GM18508 (cell line): ENCODE measurements at regions not wholly inside any gene's neighbourhood (a gene's known extent, or its start where the extent isn't known, plus 50 kb on each side); places are given as distances from the start of the nearest gene placed in this dataset.
"Not testable (repeated sequence)": the region's sequence is repeated elsewhere in the genome, so short reads cannot be mapped to it uniquely, and the experiment has no call there.

Experiments used
- ATAC-seq: cut with Tn5 transposase; IDR thresholded peaks from one replicate; pipeline ENCODE4 v1.9.1; 2021; ENCODE audit warnings: moderate number of reproducible peaks; ENCODE audit not compliant: insufficient read depth, unreplicated experiment

DNA sequence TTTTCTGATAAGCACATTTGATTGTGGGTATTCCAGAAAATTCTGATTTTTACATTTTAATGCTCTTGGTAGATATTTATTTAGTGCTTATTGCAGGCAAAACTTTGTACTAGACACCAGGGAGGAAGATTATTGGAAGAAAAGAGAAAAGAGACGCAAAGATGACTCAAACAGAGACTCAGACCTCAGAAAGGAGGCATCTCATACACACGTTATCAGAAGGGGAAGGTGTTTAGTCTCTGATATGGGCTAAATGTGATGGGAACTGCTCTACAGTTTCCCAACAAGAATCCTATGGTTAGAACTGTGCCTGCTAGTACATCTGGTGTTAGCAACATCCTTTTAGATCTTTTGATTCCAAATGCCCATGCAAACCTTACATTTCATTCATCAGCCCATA, 245.6 kb downstream of the KLF5 start:
- no peak for ATAC-seq

DNA sequence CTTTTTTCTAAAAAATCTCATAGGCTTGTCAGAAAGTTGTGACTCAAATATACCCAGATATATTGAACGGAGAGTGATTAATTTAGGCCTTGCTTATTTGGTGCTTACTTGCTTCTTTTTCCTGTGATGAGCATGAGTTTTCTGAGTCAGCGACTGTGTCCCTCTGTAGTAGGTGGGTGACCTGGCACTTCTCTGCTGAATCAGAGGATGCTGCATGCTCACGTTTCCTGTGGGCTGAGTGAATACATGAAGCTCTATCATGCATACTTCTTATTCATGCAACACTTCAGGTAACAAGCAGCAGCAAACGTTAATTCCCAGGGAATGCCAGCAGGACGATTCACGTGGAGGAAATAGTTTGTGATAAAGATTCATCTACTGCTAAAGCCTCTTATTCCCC, 245.0 kb downstream of the KLF5 start:
- no peak for ATAC-seq

DNA sequence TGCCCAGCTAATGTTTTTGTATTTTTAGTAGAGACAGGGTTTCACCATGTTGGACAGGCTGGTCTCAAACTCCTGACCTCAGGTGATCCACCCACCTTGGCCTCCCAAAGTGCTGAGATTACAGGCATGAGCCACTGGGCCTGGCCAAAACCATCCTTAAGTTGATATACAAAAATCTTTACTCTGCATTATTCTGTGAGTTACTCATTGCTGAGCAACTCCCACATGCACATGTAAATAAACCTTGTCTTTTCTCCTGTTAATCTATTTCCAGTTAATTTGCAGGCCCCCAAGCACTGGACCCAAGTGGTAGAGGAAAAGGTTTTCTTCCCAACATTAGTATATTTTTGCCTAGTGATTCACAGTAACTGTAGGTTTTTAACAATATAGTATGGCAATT, 242.8 kb downstream of the KLF5 start:
- not testable (repeated sequence) for ATAC-seq

DNA sequence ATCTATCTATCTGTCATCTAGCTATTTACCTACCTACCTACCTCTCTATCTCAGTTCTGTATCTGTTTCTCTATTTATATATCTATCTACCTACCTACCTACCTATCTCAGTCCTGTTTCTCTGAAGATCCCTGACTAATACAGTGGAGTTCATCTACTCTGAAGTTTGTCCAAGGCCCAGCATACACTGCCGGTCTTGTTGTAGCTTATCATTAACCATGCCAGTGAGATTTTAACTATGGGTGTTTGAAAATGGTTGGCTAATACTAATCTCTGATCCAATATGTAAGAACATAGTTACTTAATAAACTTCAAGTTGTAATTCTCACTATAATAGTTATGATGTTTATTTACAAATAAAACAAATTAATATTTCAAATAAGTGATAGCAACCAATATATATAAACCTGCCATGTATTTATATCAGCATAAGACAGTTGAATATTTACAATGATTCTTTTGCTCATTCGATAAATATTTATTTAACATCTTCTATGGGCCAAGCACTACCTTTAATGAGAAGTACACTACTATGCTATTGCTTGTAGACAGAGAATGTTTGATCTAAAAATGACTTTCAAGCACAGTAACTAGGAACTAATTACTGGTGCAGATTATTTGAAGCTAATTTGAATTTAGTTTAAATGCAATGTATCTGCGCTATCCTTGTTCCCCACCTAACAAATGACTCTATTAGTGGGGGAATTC, 242.1 kb downstream of the KLF5 start:
- no peak for ATAC-seq

DNA sequence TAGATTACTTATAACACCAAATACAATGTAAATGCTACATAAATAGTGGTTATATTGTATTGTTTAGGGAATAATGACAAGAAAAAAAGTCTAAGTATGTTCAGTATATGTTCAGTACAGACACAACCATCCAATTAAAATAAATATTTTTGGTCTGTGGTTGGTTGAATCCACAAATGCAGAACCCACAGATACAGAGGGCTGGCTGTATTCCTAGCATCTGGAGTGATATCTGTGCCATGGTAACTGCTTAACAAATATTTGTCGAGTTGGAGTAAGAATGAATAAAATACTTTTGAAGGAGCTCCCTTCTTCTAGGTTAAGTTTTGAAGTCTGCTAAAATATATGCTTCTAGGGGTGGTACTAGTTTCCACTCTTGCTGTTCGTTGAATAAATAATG, 241.0 kb downstream of the KLF5 start:
- ATAC-seq = no peak

DNA sequence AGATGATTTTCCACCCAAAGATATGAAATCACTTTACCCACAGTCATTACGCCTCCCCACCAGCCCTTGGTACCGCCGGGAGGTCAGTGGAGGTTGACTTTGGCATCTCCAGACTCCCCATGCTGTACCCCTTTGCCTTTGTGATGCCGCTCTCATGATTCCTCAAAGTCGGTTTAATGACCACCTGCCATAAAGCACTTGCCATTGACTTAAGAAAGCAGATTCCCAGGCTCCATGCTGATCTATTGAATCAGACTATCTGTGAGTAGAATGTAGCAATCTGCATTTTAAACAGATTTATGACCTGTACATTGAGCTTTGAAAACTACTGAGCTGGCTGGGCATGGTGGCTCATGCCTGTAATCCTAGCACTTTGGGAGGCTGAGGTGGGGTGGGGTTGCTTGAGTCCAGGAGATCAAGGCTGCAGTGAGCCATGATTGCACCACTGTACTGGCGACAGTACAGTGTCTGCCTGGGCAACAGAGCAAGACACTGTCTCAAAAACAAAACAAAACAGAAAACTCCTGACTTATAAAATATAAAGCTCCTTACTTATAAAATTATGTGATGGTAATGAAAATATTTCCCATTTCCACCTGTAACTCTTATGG, 235.2 kb downstream of the KLF5 start:
- ATAC-seq = no peak

DNA sequence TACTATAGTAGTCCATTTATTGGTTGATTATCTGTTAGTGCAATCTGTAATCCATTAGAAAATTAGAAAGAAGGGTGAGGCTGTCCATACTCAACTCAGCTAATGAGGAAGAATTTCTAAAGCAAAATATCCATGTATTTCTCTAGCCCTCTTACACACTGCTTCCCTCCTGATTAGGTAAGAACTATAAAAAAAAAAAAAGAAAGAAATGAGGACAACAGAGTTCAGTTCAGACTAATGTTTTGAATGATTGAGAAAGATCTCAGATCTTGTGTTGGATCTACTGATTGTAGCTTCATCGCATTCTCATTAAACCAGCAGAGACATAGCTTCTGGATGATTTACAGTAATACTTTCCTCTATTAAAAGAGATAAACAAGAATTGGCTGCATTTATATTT, 233.3 kb downstream of the KLF5 start:
- no peak for ATAC-seq

DNA sequence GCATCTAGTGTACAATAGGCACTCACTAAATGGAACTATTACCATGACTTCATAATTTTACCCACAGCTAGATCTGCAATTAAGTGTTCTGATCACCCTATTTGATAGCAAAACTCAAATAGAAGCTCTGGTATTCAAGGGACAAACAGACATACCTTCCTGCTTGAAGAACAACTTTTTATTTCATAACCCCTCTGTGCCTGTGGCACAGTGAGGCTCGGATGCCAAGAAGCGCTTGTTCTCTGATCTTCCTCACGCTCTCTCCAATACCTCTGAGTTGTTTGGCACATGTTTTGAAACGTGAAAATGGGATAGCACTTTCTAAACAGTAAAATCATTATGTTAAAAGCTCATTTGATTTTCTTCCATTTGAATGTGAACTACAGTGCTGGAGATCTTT, 232.0 kb downstream of the KLF5 start:
- ATAC-seq = no peak

DNA sequence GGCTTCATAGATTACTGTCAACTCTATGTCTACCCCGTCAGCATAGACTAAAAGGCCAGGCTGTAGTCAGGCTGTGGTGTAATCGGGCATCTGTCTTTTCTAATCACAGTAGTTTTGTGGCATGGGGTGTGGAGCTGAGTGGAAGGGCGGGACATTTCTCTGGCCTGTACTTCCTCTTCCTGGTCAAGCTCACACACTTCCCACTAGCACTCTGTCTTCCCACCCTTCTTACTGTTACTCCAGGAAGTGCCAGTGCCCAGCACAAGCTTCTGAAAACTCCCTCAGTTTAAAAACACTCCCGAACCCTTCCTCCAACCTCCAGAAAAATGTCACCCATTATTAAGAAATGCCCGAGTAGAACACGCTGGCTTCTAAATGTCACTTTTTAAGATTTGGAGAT, 229.8 kb downstream of the KLF5 start:
- no peak for ATAC-seq

DNA sequence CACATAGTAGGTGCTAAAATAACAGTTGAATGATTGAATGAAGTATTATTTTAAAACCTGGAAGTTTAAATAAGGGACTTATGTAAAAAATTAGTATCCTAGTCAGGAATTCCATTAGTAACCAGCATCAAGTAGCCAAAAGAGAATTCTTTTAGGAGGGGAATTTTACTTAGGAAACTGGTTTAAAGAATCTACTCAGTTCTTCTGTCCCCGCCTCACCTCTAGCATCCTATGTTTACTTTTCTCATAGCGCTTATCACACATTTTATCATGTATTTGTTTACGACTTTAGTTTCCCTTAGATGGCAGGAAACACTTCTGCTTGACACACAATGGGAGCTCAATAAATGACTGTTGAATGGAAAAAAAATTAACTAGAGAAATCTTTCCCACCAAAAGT, 229.0 kb downstream of the KLF5 start:
- no peak for ATAC-seq

DNA sequence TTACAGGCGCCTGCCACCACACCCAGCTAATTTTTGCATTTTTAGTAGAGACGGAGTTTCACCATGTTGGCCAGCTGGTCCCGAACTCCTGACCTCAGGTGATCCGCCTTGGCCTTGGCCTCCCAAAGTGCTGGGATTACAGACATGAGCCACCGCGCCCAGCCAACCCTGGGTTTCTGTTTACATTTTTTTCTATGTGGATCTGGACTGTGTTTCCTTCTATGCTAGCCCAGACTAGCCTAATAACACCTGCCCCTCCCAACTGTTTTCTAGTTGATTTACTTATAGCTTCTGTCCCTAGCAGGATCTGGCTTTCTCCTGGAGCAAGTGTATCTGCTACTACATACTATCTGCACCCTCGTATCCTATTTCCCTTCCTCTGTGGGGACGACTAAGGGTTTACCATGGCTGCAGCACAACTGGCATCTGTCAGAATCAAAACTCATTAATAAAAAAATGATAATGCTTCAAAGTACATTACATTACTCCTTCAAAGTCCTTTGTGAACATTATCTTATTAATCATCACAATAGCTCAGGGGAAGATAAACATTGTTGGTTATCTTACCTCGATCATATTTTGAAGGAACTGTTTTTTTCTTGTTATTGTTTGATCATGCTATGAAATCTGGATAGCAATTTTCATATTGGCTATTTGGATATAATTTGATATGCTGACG, 228.3 kb downstream of the KLF5 start:
- ATAC-seq = no peak

DNA sequence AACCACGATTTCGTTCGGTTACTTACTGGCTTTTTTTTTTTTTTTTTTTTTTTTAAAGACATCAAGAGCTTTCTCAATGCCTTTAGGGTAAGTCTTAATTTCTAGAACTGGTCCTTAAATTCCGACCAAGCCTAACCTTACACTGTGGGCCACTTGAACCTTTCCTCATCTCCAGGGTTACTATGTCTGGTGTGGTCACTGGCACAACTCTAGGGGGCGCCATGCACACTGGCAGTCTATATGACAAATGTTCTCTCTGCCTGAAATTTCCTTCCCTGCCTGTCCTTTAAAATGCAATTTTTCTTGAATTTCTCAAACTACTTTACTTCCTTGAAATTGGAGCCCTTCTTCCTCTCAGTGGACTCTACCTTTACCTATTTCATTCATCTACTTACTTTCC, 227.4 kb downstream of the KLF5 start:
- no peak for ATAC-seq

DNA sequence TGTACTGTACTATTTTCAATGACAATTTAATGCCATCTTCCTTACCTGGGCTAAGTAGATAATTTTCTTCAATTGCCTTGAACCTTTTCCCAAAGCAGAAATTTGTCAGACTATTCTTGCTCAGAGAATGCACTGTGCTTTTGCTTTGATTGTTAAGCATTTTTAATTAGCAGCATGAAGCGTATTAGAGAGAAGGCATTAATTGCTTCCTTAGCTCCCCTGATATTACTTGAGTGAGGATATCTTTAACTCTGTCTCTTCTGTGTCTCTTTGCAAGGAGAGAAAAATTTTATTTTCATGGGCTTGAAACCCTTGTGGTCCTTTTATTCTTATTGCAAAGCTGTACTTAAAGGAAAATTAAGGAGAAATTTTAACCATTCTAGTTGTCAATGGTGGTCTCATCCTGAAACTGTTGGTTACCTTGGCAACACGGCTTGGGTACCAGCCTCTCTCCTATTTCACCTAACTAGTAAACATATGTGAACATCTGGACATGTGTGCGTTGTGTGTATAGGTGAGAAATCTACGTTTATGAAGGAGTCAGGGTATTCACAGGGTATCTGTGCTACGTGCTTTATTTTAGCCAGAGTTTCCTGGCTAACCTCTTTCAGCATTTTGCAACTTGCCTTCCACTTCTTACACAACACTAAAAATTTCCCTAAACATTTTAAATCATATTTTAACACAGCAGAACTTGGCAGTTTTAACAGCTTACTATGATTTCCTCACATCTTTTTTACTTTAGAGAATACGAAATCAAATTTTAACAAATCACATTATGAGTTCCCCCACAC, 225.5 kb downstream of the KLF5 start:
- no peak for ATAC-seq

DNA sequence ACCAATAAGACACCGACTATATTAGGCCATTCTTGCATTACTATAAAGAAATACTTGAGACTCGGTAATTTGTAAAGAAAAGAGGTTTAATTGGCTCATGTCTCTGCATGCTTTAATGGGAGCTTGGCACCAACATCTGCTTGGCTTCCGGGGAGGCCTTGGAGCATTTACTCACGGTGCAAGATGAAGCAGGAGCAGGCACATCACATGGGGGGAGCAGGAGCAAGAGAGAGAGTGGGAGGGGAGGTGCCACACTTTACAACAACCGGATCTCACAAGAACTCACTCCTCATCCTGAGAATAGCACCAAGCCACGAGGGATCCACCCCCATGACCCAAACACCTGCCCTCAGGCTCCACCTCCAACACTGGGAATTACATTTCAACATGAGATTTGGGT, 224.8 kb downstream of the KLF5 start:
- no peak for ATAC-seq

DNA sequence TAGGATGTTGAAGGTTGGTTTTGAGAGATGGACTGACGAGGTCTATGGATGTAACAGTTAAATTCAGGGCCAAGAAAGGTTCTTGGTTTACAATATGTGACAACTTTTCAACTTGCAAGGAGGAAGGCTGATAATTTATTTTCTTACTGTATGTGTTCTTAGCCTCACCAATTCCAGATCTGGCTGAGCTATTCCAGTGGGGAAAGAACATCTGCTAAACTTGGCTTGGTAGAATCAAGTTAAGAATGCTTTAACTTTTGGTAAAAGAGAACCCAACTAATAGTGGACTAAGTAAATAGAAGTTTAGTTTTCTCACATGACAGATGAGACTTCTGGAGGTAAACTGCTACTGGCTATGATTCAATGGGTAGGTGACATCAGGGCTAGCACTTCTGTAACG, 222.9 kb downstream of the KLF5 start:
- no peak for ATAC-seq

DNA sequence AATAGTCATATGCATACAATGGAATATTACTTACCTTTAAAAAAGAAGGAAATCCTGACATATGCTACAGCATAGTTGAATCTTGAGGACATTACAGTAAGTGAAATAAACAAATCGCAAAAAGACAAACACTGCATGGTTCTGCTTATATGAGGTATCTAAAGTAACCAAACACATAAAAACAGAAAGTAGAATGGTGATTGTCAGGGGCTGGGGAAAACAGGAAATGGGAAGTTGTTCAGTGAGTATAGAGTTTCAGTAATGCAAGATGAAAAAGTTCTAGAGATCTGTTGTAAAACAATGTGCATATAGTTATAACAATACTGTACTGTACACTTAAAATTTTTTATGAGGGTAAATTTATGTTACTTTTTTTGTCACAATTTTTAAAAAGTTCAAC, 219.4 kb downstream of the KLF5 start:
- ATAC-seq = no peak

DNA sequence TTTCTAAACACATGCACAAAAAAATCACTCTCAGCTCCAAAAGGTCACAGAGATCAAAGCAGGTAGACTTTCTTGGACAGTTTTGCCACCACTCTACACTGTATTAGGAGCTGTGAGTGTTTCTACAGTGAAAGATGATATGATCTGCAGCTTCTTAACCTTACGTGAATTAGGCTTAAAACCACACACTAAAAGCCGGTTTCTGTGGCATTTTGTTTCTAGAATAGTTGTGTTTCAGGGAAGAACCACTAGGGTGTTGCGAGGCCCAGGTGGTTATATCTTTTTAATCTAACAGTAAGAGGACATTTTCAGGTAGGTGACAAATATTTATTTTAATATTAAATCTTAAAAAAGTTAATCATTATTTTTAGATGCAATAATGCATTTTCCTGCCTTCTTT, 216.4 kb downstream of the KLF5 start:
- ATAC-seq = no peak

DNA sequence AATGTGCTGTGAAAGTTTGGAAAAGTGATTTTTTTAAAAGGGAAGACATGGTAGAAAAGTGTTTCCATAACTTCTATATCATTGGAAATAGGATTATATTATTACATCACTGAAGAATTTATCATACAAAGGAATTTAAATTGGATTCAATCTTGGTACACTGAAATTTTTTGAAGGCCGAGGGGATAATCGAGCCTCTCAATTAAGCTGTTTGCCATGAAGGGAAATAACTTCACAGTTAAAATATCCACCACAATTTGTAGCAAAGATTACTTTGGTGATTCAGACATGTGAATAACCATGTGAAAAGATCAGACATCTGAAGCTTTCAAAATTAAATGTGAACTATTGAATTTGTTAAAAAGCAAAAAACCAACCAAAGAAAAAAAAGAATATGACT, 215.3 kb downstream of the KLF5 start:
- no peak for ATAC-seq

DNA sequence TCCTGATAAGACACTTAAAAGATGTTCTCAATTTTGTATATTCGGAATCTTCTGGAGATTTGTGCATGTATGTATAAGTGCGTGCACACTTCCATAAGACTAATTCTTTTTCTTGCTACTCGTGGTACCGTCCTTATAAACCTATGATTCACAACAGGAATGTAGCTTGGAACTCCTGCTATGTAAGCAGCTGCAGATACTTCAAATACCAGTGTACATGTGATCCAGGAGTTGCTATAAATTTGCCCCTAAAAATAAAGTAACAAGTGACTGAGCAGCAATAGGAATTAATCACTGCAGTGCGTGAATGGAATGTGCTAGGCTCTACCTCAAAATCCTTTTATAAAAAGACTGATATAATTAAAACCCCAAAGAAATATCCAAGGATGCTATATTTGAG, 214.9 kb downstream of the KLF5 start:
- no peak for ATAC-seq

DNA sequence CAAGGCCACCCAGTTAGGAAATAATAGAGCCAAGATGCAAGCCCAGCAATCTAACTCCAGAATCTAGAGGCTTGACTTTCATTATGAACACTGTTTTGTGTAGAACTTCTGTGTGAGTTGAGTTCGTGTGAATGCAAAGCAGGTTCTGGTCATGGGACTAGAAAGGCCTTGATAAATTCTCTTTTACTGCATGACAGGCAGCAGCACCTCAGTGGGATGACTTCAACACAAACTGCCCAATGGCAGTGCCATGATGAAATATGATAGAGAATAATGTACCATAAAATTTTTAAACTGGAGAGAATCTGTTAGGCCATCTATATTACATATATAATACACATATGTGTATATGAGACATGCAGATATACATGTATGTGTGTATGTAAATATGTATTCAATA, 214.5 kb downstream of the KLF5 start:
- no peak for ATAC-seq

DNA sequence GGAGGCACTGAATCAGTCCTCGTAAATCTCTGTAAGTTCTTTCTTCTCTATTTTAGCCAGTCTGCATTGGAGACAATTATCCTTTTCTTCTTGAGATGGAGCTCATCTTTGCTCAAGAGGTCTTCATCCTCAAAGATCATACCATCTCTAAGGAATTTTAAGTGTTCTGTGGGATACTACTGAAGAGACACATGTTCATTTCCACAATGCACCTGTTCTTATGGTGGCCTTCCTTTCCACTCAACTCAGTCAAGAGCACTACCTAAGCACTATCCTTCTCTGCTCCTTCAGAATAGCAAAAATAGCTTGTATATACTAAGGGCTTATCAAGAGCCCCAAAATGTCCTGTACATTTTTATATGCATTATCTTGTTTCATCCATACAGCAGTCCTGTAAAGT, 214.0 kb downstream of the KLF5 start:
- ATAC-seq = no peak
